ENCODE measurements at regions not wholly inside any gene's neighbourhood (a gene's known extent, or its start where the extent isn't known, plus 50 kb on each side); places are given as distances from the start of the nearest gene placed in this dataset.

- TF ChIP-seq GATA1 (IDR thresholded peaks at IDR 0.05; ENCODE audit: low read depth, low read length), result no peak
- TF ChIP-seq POLR2A (IDR thresholded peaks at IDR 0.05; ENCODE audit: low read length), result no peak
- no peak for DNase-seq
Measured at GRCh38 chr4:78683352-78683751, 92.8 kb upstream of the BMP2K start.

- TF ChIP-seq GATA1 (IDR thresholded peaks at IDR 0.05; ENCODE audit: low read depth, low read length) (no peak), POLR2A (IDR thresholded peaks at IDR 0.05; ENCODE audit: low read length) (no peak)
- DNase-seq, result no peak
Measured at GRCh38 chr4:78684325-78685079, 91.6 kb upstream of the BMP2K start.

DNA sequence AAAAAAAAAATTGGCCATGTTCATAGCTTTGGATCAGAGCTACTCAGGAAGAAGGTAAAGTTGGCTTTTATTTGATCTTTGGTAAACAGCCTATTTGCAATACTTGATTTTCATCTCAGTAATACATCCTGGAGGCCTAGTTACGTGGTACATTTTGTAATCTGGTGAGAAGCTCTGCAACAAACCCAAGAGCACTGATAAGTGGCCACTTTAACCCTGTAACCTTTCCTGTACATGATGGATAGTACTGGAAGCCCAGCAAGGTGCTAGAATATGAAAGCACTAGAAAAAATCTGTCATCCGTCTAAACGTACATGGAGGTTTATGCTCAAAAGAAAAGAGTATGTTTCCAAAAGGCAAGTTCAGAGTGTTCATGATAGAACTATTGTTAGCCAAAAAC, 88.3 kb upstream of the BMP2K start:
- TF ChIP-seq GATA1 (IDR thresholded peaks at IDR 0.05; ENCODE audit: low read depth, low read length) (no peak), POLR2A (IDR thresholded peaks at IDR 0.05; ENCODE audit: low read length) (no peak)
- DNase-seq, result peak; percentile 23 to 42

GRCh38 chr4:78688366-78688765, 87.8 kb upstream of the BMP2K start:
- TF ChIP-seq POLR2A (IDR thresholded peaks at IDR 0.05; ENCODE audit: low read length) (no peak), GATA1 (IDR thresholded peaks at IDR 0.05; ENCODE audit: low read depth, low read length) (no peak)
- no peak for DNase-seq

DNA sequence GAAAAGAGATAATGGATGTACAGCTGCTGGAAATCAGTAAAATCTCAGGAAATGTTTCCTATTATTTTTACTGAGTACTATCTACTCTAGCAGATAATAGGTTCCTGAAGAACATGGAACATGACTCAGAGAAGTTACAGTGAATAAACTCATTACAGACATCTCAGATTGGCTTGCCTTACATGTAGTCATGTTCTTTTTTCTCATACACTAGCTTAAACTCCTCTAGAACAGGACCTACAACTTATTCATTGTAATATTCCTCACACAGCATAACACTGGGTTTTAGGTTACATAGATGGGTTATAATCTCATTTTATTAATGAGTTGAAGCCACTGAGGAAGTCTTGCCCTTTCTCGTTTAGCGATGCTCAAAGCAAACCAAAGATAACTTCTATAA, 86.9 kb upstream of the BMP2K start:
- TF ChIP-seq GATA1 (IDR thresholded peaks at IDR 0.05; ENCODE audit: low read depth, low read length), result no peak
- TF ChIP-seq POLR2A (IDR thresholded peaks at IDR 0.05; ENCODE audit: low read length), result no peak
- DNase-seq, result peak; percentile 38 to 58

DNA sequence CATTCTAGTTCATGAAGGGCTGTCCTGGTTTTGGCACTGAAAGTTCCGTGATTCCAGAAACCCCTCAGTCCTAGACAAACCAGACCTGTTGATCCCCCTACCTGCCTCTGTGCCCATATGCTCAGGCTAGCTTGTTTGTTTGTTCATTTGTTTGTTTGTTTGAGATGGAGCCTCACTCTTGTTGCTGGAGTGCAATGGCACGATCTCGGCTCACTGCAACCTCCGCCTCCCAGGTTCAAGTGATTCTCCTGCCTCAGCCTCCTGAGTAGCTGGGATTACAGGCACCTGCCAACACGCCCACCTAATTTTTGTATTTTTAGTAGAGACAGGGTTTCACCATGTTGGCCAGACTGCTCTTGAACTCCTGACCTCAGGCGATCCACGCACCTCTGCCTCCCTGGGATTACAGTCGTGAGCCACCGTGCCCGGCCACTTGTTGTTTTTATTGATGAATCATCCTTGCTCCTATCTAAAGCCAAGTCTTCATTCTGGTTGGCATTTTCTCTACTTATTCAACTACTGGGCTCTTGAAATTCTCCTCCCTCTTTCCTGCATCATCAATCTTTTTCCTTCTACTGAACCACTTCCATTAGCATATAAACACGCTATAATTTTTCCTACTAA, 86.3 kb upstream of the BMP2K start:
- no peak for TF ChIP-seq GATA1 (IDR thresholded peaks at IDR 0.05; ENCODE audit: low read depth, low read length)
- DNase-seq, result peak; percentile 44 to 65

GRCh38 chr4:78691334-78691754, 84.8 kb upstream of the BMP2K start:
- no peak for TF ChIP-seq POLR2A (IDR thresholded peaks at IDR 0.05; ENCODE audit: low read length)
- no peak for TF ChIP-seq GATA1 (IDR thresholded peaks at IDR 0.05; ENCODE audit: low read depth, low read length)
- peak; percentile 76 to 90 for DNase-seq

- peak; percentile 97 to 100 for DNase-seq
- peak; percentile 100 for TF ChIP-seq GATA1 (IDR thresholded peaks at IDR 0.05; ENCODE audit: low read depth, low read length)
- peak; percentile 87 for TF ChIP-seq POLR2A (IDR thresholded peaks at IDR 0.05; ENCODE audit: low read length)
Measured at GRCh38 chr4:78691971-78692821, 84.0 kb upstream of the BMP2K start.

DNA sequence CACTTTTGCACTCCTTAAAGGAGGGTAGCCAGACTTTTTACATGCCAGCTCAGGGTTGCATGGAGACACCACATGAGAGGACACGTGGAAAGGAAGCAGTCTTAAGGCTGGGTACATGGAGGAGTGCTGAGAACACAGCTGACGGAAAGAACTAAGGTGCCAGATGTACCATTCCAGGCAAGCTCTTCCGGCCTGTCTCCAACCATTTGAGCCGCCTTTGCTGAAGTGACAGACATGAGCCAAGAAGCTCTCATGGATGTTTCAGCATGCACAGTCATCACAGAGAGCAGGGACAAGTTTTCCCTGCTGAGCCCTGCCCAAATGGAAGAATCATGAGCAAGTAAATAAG, 83.4 kb upstream of the BMP2K start:
- TF ChIP-seq POLR2A (IDR thresholded peaks at IDR 0.05; ENCODE audit: low read length), result no peak
- TF ChIP-seq GATA1 (IDR thresholded peaks at IDR 0.05; ENCODE audit: low read depth, low read length), result no peak
- peak; percentile 53 to 81 for DNase-seq

GRCh38 chr4:78693777-78694456, 82.2 kb upstream of the BMP2K start:
- TF ChIP-seq GATA1 (IDR thresholded peaks at IDR 0.05; ENCODE audit: low read depth, low read length) (no peak), POLR2A (IDR thresholded peaks at IDR 0.05; ENCODE audit: low read length) (peak; percentile 35)
- DNase-seq, result peak; percentile 91

DNA sequence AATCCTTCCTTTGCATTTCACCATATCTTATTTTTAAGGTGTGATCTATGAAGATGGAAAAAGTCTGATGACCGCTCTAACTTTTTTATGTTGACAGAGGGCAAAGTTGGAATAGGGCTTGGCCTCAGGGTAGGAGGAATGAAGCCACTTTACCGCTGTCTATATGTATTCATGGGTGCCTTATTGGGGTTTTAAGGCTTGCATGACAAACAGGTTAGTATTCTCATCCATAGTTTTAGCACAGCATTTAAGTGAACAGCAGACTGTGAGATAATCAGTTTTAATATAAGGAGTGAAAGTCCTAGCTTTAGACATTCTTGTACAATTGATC, 81.7 kb upstream of the BMP2K start:
- DNase-seq, result no peak
- TF ChIP-seq GATA1 (IDR thresholded peaks at IDR 0.05; ENCODE audit: low read depth, low read length) (no peak), POLR2A (IDR thresholded peaks at IDR 0.05; ENCODE audit: low read length) (no peak)

GRCh38 chr4:78695910-78696309, 80.2 kb upstream of the BMP2K start:
- peak in 1 of 2 experiments; percentile 25 for DNase-seq
- TF ChIP-seq GATA1 (IDR thresholded peaks at IDR 0.05; ENCODE audit: low read depth, low read length) (no peak), POLR2A (IDR thresholded peaks at IDR 0.05; ENCODE audit: low read length) (no peak)

GRCh38 chr4:78703079-78703478, 73.1 kb upstream of the BMP2K start:
- no peak for DNase-seq
- TF ChIP-seq GATA1 (IDR thresholded peaks at IDR 0.05; ENCODE audit: low read depth, low read length), result no peak
- no peak for TF ChIP-seq POLR2A (IDR thresholded peaks at IDR 0.05; ENCODE audit: low read length)

GRCh38 chr4:78704317-78704716, 71.8 kb upstream of the BMP2K start:
- no peak for DNase-seq
- TF ChIP-seq POLR2A (IDR thresholded peaks at IDR 0.05; ENCODE audit: low read length) (no peak), GATA1 (IDR thresholded peaks at IDR 0.05; ENCODE audit: low read depth, low read length) (no peak)
